ENCODE measurements at regions not wholly inside any gene's neighbourhood (a gene's known extent, or its start where the extent isn't known, plus 50 kb on each side); places are given as distances from the start of the nearest gene placed in this dataset.

DNA sequence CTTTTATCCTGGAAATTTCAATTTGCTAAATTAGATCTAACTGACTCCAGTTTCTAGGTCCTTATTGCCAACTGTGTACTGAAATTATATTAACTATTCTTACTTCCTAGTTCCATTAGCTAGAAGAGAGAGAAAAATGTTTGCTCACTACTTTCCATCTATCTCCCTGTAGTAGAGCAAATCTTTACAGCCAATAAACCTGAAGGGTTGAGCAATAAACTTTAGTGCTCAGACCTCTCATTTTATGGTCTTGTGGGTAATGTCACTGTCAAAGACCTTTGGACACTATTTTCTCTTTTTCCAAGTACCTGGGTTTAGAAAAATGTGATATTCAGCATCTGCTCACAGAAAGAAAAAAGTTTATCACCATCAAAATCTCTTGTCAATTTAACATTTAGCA, 237.5 kb upstream of the GEMIN8 start:
- TF ChIP-seq, protein P1, sequence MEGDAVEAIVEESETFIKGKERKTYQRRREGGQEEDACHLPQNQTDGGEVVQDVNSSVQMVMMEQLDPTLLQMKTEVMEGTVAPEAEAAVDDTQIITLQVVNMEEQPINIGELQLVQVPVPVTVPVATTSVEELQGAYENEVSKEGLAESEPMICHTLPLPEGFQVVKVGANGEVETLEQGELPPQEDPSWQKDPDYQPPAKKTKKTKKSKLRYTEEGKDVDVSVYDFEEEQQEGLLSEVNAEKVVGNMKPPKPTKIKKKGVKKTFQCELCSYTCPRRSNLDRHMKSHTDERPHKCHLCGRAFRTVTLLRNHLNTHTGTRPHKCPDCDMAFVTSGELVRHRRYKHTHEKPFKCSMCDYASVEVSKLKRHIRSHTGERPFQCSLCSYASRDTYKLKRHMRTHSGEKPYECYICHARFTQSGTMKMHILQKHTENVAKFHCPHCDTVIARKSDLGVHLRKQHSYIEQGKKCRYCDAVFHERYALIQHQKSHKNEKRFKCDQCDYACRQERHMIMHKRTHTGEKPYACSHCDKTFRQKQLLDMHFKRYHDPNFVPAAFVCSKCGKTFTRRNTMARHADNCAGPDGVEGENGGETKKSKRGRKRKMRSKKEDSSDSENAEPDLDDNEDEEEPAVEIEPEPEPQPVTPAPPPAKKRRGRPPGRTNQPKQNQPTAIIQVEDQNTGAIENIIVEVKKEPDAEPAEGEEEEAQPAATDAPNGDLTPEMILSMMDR (IDR thresholded peaks at IDR 0.05) = no peak
- TF ChIP-seq POLR2A (IDR thresholded peaks at IDR 0.05) (no peak), POLR2AphosphoS5 (IDR thresholded peaks at IDR 0.05) (no peak), EP300 (IDR thresholded peaks at IDR 0.05; ENCODE audit: low read depth) (no peak)

Data from transverse colon (tissue), 4 donors.